PC-3 (cell line): ENCODE measurements at regions not wholly inside any gene's neighbourhood (a gene's known extent, or its start where the extent isn't known, plus 50 kb on each side); places are given as distances from the start of the nearest gene placed in this dataset.

ENCODE experiments used
- CTCF ChIP-seq: fragments of 300-600 bp; sonication (generic); conservative IDR thresholded peaks from 2 replicates; pipeline ENCODE4 v1.5.1; 2017; ENCODE audit warnings: antibody characterized with exemption, low read depth, mild to moderate bottlenecking, low read length
- EZH2phosphoT487 ChIP-seq: fragments of 300-600 bp; sonication (generic); IDR thresholded peaks from 2 replicates; pipeline ENCODE4 v1.6.1; 2018; ENCODE audit warnings: mild to moderate bottlenecking, antibody characterized with exemption, low read length, borderline replicate concordance

DNA sequence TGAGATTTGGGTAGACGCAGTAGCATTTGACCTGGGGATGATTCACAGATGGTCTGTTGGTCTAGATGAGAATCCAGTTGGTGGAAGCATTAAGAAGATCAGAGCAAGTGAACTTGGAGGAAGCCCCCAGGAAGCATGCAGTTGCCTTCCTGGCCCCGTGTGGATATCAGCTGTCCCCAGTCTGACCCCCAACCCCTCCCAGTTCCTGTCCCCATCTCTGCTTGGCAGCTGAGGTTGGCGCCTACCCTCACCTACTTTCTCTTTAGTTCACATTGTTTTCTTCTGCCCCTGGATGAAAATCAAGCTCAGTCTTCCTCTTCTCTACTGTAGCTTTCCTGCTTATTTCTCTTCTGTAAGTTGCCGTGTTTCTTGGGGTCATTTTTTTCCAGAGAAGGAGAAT lies 227.9 kb downstream of the GATA3 start:
- TF ChIP-seq CTCF (no peak), EZH2phosphoT487 (no peak)
